Skeletal muscle tissue (tissue), 3 donors: ENCODE measurements at regions not wholly inside any gene's neighbourhood (a gene's known extent, or its start where the extent isn't known, plus 50 kb on each side); places are given as distances from the start of the nearest gene placed in this dataset.
"Not testable (repeated sequence)": the region's sequence is repeated elsewhere in the genome, so short reads cannot be mapped to it uniquely, and the experiment has no call there.

Experiments
- H3K27ac ChIP-seq: one replicate; pipeline ENCODE4 v1.7.0; 2013; ENCODE audit warnings: mild to moderate bottlenecking, low read depth, low read length, inconsistent platforms
- H3K27me3 ChIP-seq, 3 donors: one replicate each; pipeline ENCODE4 v1.7.0; 2013; ENCODE audit warnings: low read length in 3 of 3; ENCODE audit not compliant: control insufficient read depth in 3 of 3, insufficient read depth in 3 of 3
- H3K36me3 ChIP-seq, 3 donors: one replicate each; pipeline ENCODE4 v1.7.0; 2013; ENCODE audit warnings: low read length in 3 of 3; ENCODE audit not compliant: control insufficient read depth in 3 of 3, insufficient read depth in 3 of 3
- H3K4me1 ChIP-seq, 3 donors: one replicate each; pipeline ENCODE4 v1.7.0; 2013; ENCODE audit warnings: low read length in 3 of 3, mild to moderate bottlenecking in 3 of 3; ENCODE audit not compliant: control insufficient read depth in 3 of 3, insufficient read depth in 3 of 3
- H3K4me3 ChIP-seq, 3 donors: one replicate each; pipeline ENCODE4 v1.7.0; 2013; ENCODE audit warnings: low read length in 3 of 3
- H3K9ac ChIP-seq, 3 donors: one replicate each; pipeline ENCODE4 v1.7.0; 2013; ENCODE audit warnings: low read length in 3 of 3, mild to moderate bottlenecking in 3 of 3, moderate library complexity in 2 of 3, low read depth in 1 of 3
- H3K9me3 ChIP-seq, 3 donors: one replicate each; pipeline ENCODE4 v1.7.0; 2013; ENCODE audit warnings: low read length in 3 of 3; ENCODE audit not compliant: control insufficient read depth in 3 of 3
- donor health status: Osteomylitis.

DNA sequence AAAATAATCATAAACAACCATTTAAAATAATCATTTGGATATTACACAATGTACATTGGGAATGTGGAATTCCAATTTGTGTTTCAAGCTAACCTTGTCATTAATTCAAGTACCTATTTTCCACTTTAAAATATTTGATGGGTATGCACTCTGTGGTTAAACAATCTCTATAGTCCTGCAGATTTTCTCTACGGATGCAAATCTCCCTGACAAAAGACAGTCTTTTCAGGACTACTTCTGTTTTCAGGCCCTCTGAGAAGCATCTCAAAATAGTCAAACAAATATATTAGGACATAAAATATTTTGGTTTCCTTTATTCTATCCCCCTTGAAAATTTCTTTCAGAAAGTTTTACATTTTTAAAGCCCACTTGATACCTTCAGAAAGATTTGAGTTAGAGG lies 735.6 kb upstream of the MBL2 start:
- H3K27me3 ChIP-seq: no peaks in the 10 kb centered on the region
- no peak overlapping the region for H3K27ac ChIP-seq
- H3K4me1 ChIP-seq: no peaks in the 10 kb centered on the region
- H3K36me3 ChIP-seq: no peaks in the 10 kb centered on the region
- H3K4me3 ChIP-seq: no peak overlapping the region
- H3K9me3 ChIP-seq: no peaks in the 10 kb centered on the region
- H3K9ac ChIP-seq: no peak overlapping the region

DNA sequence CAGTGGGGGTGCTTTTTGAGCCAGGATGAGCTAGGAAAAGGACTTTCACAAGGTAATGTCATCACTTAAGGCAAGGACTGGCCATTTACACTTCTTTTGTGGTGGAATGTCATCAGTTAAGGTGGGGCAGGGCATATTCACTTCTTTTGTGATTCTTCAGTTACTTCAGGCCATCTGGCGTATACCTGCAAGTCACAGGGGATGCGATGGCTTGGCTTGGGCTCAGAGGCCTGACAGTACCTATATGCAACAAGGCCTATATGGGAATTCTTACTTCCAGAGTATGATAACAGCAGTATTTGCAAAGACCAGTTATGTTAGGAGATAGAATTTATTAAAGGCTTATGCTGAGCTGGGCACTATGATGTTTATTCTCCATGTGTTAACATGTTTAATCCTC lies 731.9 kb upstream of the MBL2 start:
- not testable (repeated sequence) for H3K4me3 ChIP-seq, H3K27ac ChIP-seq, H3K9me3 ChIP-seq, H3K27me3 ChIP-seq, H3K36me3 ChIP-seq, H3K4me1 ChIP-seq, H3K9ac ChIP-seq

GRCh38 chr10:53491774-53492173 lies 719.2 kb upstream of the MBL2 start:
- Histone ChIP-seq H3K9me3 (no peaks in the 10 kb centered on the region), H3K27me3 (no peaks in the 10 kb centered on the region), H3K36me3 (no peaks in the 10 kb centered on the region), H3K4me3 (no peak overlapping the region), H3K27ac (no peak overlapping the region), H3K9ac (no peak overlapping the region), H3K4me1 (no peaks in the 10 kb centered on the region)

DNA sequence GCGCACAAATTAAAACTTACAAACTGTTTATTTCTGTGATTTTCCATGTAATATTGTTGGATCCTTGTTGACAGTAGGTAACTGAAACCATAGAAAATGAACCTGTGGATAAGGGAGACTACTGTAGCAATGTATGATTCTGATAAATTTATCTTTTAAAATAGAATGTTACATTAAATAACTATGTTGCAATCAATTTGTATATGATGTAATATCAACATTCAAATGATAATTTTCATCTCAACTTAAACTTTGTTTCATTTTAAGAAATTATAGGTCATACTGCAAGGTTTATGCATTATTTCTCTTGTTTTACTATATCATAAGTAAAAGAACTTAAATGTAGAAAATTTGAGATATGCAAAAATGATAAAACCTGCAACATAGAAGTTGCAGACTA lies 718.0 kb upstream of the MBL2 start:
- Histone ChIP-seq H3K4me1 (no peaks in the 10 kb centered on the region), H3K9ac (no peak overlapping the region), H3K27me3 (no peaks in the 10 kb centered on the region), H3K36me3 (no peaks in the 10 kb centered on the region), H3K9me3 (no peaks in the 10 kb centered on the region), H3K4me3 (no peak overlapping the region), H3K27ac (no peak overlapping the region)

GRCh38 chr10:53489335-53490182 lies 717.0 kb upstream of the MBL2 start:
- no peaks in the 10 kb centered on the region for H3K4me1 ChIP-seq
- H3K9me3 ChIP-seq: peaks cover 0 to 2% (median 0%) of the 10 kb centered on the region in 3 donors
- H3K27me3 ChIP-seq: no peaks in the 10 kb centered on the region
- no peak overlapping the region for H3K9ac ChIP-seq
- no peak overlapping the region for H3K4me3 ChIP-seq
- H3K27ac ChIP-seq: no peak overlapping the region
- no peaks in the 10 kb centered on the region for H3K36me3 ChIP-seq

- Histone ChIP-seq H3K9me3 (peaks cover 0 to 2% (median 0%) of the 10 kb centered on the region in 3 donors), H3K27me3 (no peaks in the 10 kb centered on the region), H3K4me3 (no peak overlapping the region), H3K36me3 (no peaks in the 10 kb centered on the region), H3K9ac (no peak overlapping the region), H3K4me1 (no peaks in the 10 kb centered on the region), H3K27ac (no peak overlapping the region)
These were observed 714.7 kb upstream of the MBL2 start for GRCh38 chr10:53487019-53487983.

GRCh38 chr10:53485422-53485821 lies 712.8 kb upstream of the MBL2 start:
- H3K9me3 ChIP-seq, H3K4me1 ChIP-seq, H3K27me3 ChIP-seq, H3K36me3 ChIP-seq, H3K4me3 ChIP-seq, H3K9ac ChIP-seq, H3K27ac ChIP-seq: not testable (repeated sequence)

DNA sequence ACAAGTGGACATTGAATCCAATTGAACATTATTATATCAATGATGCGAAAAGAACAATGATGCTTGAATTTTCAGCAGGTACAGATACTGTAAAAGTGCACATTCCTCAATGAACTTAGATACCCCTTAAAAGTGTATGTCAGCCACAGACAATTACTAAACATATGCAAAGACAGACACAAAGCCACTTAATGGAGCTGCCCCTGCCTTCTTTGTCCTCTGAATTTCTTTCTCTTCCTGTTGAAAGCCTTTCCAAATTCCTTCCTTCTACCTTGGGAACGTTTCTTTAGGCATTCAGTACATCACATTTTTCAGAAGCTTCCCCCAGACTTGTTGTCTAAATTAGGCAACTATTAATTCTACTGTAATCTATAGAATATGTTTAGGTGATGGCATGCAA lies 706.8 kb upstream of the MBL2 start:
- Histone ChIP-seq H3K27me3 (no peaks in the 10 kb centered on the region), H3K4me1 (no peaks in the 10 kb centered on the region), H3K9ac (no peak overlapping the region), H3K9me3 (no peaks in the 10 kb centered on the region), H3K4me3 (no peak overlapping the region), H3K36me3 (no peaks in the 10 kb centered on the region), H3K27ac (no peak overlapping the region)

GRCh38 chr10:53477313-53477675 lies 704.7 kb upstream of the MBL2 start:
- no peak overlapping the region for H3K4me3 ChIP-seq
- no peaks in the 10 kb centered on the region for H3K4me1 ChIP-seq
- H3K9ac ChIP-seq: no peak overlapping the region
- H3K27me3 ChIP-seq: no peaks in the 10 kb centered on the region
- H3K36me3 ChIP-seq: no peaks in the 10 kb centered on the region
- H3K9me3 ChIP-seq: no peaks in the 10 kb centered on the region
- no peak overlapping the region for H3K27ac ChIP-seq

DNA sequence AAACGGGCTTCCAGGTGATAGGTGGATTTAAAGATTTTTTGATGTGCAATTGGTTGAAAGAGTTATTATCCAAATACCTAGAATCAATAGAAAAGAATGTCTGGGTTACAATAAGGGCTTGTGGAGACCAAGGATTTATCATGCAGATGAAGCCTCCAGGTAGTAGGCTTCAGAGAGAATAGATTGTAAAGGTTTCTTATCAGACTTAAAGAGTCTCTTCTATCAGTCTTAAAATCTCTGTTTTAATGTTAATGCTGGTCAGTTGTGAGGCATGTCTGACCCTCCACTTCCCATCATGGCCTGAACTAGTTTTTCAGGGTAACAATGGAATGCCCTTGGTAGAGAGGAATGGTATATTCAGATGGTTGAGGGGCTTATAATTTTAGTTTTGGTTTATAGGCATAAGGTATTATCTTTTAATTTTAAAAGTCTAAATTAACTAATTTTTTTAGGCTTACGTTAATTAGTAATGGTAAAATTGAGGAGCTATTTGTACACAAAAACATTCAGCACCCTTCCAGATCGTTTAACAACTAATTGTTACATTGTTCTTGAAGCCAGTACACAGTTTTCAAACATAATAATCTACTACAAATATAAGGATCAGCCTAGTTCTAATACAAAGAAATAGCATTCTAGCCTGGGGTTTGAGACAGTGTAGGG lies 704.2 kb upstream of the MBL2 start:
- H3K9me3 ChIP-seq: no peaks in the 10 kb centered on the region

More for the DNA sequence above, 704.2 kb upstream of the MBL2 start:
- H3K36me3 ChIP-seq: no peaks in the 10 kb centered on the region
- H3K27me3 ChIP-seq: no peaks in the 10 kb centered on the region
- H3K4me1 ChIP-seq: no peaks in the 10 kb centered on the region
- no peak overlapping the region for H3K4me3 ChIP-seq
- no peak overlapping the region for H3K9ac ChIP-seq
- no peak overlapping the region for H3K27ac ChIP-seq
